GM12878 (cell line): ENCODE measurements at regions not wholly inside any gene's neighbourhood (a gene's known extent, or its start where the extent isn't known, plus 50 kb on each side); places are given as distances from the start of the nearest gene placed in this dataset.
"Not testable (repeated sequence)": the region's sequence is repeated elsewhere in the genome, so short reads cannot be mapped to it uniquely, and the experiment has no call there.

ENCODE experiments used
- ATAC-seq: fragments of 200-7000 bp; cut with Tn5 transposase; 3 replicates; pipeline ENCODE4 v1.9.1; 2020; ENCODE audit warnings: mild to moderate bottlenecking, moderate library complexity
- BruUV-seq: library from RNA; stranded (reverse); fragments of 400-500 nt; replicated peaks from 2 replicates; lab custom pipeline; 2021; lab: Mats Ljungman, UMichigan
- CTCF ChIA-PET: fragments of 300-600 bp; sonication (Branson Sonifier 250); formaldehyde crosslinking; extraction: SDS; loops from one replicate; lab custom pipeline; 2021; ENCODE audit warnings: inconsistent platforms; lab: Yijun Ruan, JAX
- POLR2A ChIA-PET: fragments of 350-600 bp; formaldehyde crosslinking; extraction: SDS; loops from one replicate; lab custom pipeline; 2021; ENCODE audit warnings: inconsistent platforms; lab: Charles Lee
- RAD21 ChIA-PET: fragments of 300-600 bp; sonication (Branson Sonifier 250); formaldehyde crosslinking; loops from one replicate; lab custom pipeline; 2023; ENCODE audit warnings: antibody characterized with exemption; ENCODE audit not compliant: unreplicated experiment; lab: Charles Lee
- SMC1A ChIA-PET: fragments of 300-600 bp; sonication (Branson Sonifier 250); formaldehyde crosslinking; loops from one replicate; lab custom pipeline; 2023; ENCODE audit not compliant: unreplicated experiment, uncharacterized antibody; lab: Charles Lee
- DNase-seq: peaks from one replicate; pipeline ENCODE4 v3.0.0-alpha.2; 2011; ENCODE audit warnings: low read depth, low spot score
- FAIRE-seq: peaks from 3 replicates; lab custom pipeline; 2011; peaks lifted over from hg19 to GRCh38; lab: Jason Lieb, UNC
- H2AFZ ChIP-seq: 2 replicates; pipeline ENCODE4 v1.6.0; 2011; ENCODE audit warnings: low read depth, low read length, control low read depth; ENCODE audit not compliant: control insufficient read depth
- H3K27ac ChIP-seq: 2 replicates; pipeline ENCODE4 v1.5.1; 2011; ENCODE audit warnings: control low read depth; ENCODE audit not compliant: control insufficient read depth, insufficient read depth
- H3K27me3 ChIP-seq, 2 experiments: replicated peaks in 1 of 2; 2 replicates each; pipeline versions ENCODE4 v1.6.0 to v1.6.1; 2011; ENCODE audit warnings: low read length in 1 of 2; ENCODE audit not compliant: control insufficient read depth in 2 of 2, insufficient read depth in 2 of 2
- H3K36me3 ChIP-seq, 2 experiments: 2 replicates each; pipeline ENCODE4 v1.5.1; 2011; ENCODE audit warnings: low read length in 1 of 2; ENCODE audit not compliant: control insufficient read depth in 2 of 2, insufficient read depth in 2 of 2
- H3K4me1 ChIP-seq: 2 replicates; pipeline ENCODE4 v1.6.1; 2011; ENCODE audit warnings: mild to moderate bottlenecking, low read length, moderate library complexity, mixed read lengths; ENCODE audit not compliant: control insufficient read depth, insufficient read depth
- H3K4me2 ChIP-seq: 2 replicates; pipeline ENCODE4 v1.6.0; 2011; ENCODE audit warnings: control low read depth; ENCODE audit not compliant: control insufficient read depth, insufficient read depth
- H3K4me3 ChIP-seq: fragments of 200-600 bp; sonication (generic); 2 replicates; pipeline ENCODE4 v1.5.1; 2016
- H3K79me2 ChIP-seq: 2 replicates; pipeline ENCODE4 v1.6.0; 2011; ENCODE audit warnings: low read length; ENCODE audit not compliant: control insufficient read depth, insufficient read depth
- H3K9ac ChIP-seq: 2 replicates; pipeline ENCODE4 v1.8.0; 2011; ENCODE audit warnings: low read length, control low read depth, mixed read lengths; ENCODE audit not compliant: control insufficient read depth, insufficient read depth
- H3K9me3 ChIP-seq: replicated peaks from 3 replicates; pipeline ENCODE4 v1.5.1; 2011; ENCODE audit warnings: mild to moderate bottlenecking, low read length; ENCODE audit not compliant: control insufficient read depth, insufficient read depth
- H4K20me1 ChIP-seq: 2 replicates; pipeline ENCODE4 v1.6.0; 2011; ENCODE audit not compliant: control insufficient read depth, insufficient read depth
- WGBS: methylation state at CpG from one replicate; pipeline ENCODE4 v1.1.6; 2016; ENCODE audit warnings: low lambda C conversion rate; ENCODE audit not compliant: insufficient replicate concordance, insufficient coverage; ENCODE audit errors: missing lambda C conversion rate; 5-methylcytosine and 5-hydroxymethylcytosine counted together
- in situ Hi-C: fragments of 300-500 bp; cut with MboI; formaldehyde crosslinking; loops from 9 replicates; pipeline ENCODE4 v1.14.3; 2018; ENCODE audit warnings: mixed read lengths
- intact Hi-C: fragments of 100-400 bp; cut with micrococcal nuclease; formaldehyde crosslinking; loops from one replicate; pipeline ENCODE4 v1.14.2; 2022; ENCODE audit not compliant: unreplicated experiment

DNA sequence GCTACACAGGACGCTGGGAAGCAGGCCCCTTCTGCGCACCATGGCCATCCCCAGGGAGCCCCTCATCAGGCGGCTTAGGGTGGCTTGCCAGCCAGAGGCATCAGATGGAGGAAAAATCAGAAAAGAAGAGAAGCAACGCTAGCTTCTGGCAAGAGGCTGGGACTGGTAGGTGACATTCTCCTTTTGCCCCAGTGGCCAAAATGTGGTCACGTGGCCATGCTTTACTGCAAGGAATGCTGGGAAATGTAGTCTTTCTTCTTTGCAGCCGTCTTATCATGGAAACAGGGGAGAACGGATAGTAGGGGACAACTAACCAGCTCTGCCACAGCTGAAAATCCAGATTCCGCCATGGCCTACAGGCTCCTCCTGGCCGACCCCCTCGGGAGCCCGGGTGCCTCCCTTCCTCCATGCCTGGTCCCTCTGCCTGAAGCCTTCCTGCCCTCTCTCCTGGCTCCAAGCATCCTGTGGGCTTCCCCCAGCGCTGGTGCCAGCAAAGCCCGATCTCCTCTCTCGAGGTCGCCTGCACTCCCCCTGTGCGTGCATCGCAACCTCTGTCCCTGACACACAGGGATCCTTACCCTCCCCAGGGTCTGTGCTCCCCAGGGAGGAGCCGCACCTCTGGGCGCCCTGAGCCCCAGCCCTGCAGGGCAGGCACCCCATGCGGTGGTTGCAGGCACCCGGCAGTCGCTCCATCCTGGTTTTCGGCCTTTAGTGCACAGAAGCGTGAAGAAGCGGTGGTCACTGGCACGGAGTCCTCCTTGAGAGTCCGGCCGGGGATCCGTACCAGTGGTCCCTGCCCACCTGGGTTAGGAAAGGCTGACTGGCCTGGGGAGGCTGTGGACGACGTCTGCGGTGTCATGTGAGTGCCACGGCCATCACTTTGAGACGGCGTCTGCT, 307.7 kb downstream of the TP53TG3F start:
- BruUV-seq, H3K36me3 ChIP-seq, H3K4me3 ChIP-seq, H3K79me2 ChIP-seq, POLR2A ChIA-PET, SMC1A ChIA-PET, H2AFZ ChIP-seq, H3K27me3 ChIP-seq, FAIRE-seq, H3K9me3 ChIP-seq, ATAC-seq, H3K4me1 ChIP-seq, RAD21 ChIA-PET, H3K27ac ChIP-seq, H4K20me1 ChIP-seq, DNase-seq, intact Hi-C loops, H3K9ac ChIP-seq, CTCF ChIA-PET, H3K4me2 ChIP-seq, in situ Hi-C loops: not testable (repeated sequence)
- 59% methylated on average over 28 of the region's 35 CpGs for WGBS

DNA sequence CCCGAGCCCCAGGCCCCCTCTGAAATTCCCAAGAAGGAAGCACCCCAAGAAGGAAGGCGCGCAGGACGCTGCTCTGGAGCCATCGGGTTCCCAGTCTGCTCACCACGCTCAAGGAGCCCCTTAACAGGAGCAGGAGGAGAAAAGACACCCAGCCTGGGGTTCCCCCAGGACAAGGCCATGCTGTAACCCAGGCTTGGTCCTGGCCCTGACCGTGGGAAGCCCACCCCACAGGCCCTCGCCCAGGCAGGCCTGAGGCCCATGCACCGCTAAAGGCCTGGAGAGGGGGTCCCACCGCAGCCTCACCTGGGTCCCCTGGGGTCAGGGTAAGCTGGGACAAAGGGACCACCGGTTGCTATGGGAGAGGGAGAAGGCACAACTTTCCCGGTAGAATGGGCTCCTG, 309.3 kb downstream of the TP53TG3F start:
- BruUV-seq, SMC1A ChIA-PET, FAIRE-seq, H3K79me2 ChIP-seq, DNase-seq, H3K4me2 ChIP-seq, ATAC-seq, H3K4me3 ChIP-seq, in situ Hi-C loops, H3K4me1 ChIP-seq, POLR2A ChIA-PET, RAD21 ChIA-PET, H3K27ac ChIP-seq, H3K9me3 ChIP-seq, H4K20me1 ChIP-seq, CTCF ChIA-PET, H3K36me3 ChIP-seq, intact Hi-C loops, H2AFZ ChIP-seq, H3K27me3 ChIP-seq, H3K9ac ChIP-seq: not testable (repeated sequence)
- 80% methylated on average over 8 of the region's 12 CpGs for WGBS

DNA sequence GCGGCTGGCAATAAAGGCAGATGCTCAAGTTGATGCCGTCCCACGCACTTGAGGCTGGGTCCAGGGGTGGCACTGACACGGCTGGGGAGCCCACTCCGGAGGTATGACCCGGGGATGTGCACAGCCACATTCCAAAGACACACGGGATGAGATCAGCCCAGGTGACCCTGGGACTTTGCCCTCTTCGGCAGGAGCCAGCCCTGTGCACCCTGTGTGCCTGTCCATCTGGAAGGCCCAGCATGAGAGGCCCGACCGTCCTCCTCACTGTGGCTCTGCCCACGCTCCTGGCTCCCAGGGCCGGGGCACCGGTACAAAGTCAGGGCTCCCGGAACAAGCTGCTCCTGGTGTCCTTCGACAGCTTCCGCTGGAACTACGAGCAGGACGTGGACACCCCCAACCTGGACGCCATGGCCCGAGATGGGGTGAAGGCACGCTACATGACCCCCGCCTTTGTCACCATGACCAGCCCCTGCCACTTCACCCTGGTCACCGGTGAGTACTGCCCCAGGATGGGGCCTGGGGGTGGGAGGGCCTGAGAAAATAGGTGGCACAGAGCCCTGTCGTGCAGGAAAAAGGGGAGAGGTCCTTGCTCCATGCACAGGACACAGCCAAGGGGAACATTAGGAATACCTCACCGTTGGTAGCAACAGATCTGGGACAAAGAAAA, 309.9 kb downstream of the TP53TG3F start:
- SMC1A ChIA-PET, H3K4me2 ChIP-seq, in situ Hi-C loops, H3K36me3 ChIP-seq, H3K27ac ChIP-seq, CTCF ChIA-PET, POLR2A ChIA-PET, BruUV-seq, H3K9ac ChIP-seq, H3K4me3 ChIP-seq, FAIRE-seq, intact Hi-C loops, H2AFZ ChIP-seq, H3K27me3 ChIP-seq, H3K79me2 ChIP-seq, RAD21 ChIA-PET, DNase-seq, H4K20me1 ChIP-seq, H3K4me1 ChIP-seq, H3K9me3 ChIP-seq, ATAC-seq: not testable (repeated sequence)
- WGBS: 45% methylated on average over 7 of the region's 25 CpGs

DNA sequence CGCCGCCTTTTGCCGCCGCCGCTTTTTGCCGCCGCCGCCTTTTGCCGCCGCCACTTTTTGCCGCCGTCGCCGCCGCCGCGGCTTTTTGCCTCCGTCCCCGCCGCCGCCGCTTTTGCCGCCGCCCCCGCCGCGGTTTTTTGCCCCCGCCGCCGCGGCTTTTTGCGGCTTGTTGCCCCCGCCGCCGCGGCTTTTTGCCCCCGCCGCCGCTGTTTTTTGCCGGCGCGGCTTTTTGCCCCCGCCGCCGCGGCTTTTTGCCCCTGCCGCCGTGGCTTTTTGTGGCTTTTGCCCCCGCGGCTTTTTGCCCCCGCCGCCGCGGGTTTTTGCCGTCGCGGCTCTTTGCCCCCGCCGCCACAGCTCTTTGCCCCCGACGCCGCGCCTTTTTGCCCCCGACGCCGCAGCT, 311.1 kb downstream of the TP53TG3F start:
- SMC1A ChIA-PET, H3K4me1 ChIP-seq, H3K27me3 ChIP-seq, BruUV-seq, H3K4me3 ChIP-seq, H3K36me3 ChIP-seq, ATAC-seq, H3K79me2 ChIP-seq, FAIRE-seq, in situ Hi-C loops, intact Hi-C loops, CTCF ChIA-PET, DNase-seq, H3K27ac ChIP-seq, H4K20me1 ChIP-seq, H3K4me2 ChIP-seq, H2AFZ ChIP-seq, H3K9ac ChIP-seq, H3K9me3 ChIP-seq, RAD21 ChIA-PET, POLR2A ChIA-PET: not testable (repeated sequence)
- WGBS: 94% methylated on average over 13 of the region's 66 CpGs
